ENCODE measurements at regions not wholly inside any gene's neighbourhood (a gene's known extent, or its start where the extent isn't known, plus 50 kb on each side); places are given as distances from the start of the nearest gene placed in this dataset.

GRCh38 chrX:16440446-16440845 is 209.5 kb upstream of the S100G start (continued):
- TF ChIP-seq ZHX1 (conservative IDR thresholded peaks at IDR 0.05; ENCODE audit: low read length) (no peak), FOXJ2 (tag; IDR thresholded peaks at IDR 0.05) (no peak), ZNF217 (CRISPR knock-in tag; IDR thresholded peaks at IDR 0.05) (no peak), SMARCB1 (IDR thresholded peaks at IDR 0.05; ENCODE audit: insufficient read length, low read depth) (no peak)
- TF ChIP-seq, protein P1, sequence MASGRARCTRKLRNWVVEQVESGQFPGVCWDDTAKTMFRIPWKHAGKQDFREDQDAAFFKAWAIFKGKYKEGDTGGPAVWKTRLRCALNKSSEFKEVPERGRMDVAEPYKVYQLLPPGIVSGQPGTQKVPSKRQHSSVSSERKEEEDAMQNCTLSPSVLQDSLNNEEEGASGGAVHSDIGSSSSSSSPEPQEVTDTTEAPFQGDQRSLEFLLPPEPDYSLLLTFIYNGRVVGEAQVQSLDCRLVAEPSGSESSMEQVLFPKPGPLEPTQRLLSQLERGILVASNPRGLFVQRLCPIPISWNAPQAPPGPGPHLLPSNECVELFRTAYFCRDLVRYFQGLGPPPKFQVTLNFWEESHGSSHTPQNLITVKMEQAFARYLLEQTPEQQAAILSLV (tag; IDR thresholded peaks at IDR 0.05), result no peak
- TF ChIP-seq, protein P2, sequence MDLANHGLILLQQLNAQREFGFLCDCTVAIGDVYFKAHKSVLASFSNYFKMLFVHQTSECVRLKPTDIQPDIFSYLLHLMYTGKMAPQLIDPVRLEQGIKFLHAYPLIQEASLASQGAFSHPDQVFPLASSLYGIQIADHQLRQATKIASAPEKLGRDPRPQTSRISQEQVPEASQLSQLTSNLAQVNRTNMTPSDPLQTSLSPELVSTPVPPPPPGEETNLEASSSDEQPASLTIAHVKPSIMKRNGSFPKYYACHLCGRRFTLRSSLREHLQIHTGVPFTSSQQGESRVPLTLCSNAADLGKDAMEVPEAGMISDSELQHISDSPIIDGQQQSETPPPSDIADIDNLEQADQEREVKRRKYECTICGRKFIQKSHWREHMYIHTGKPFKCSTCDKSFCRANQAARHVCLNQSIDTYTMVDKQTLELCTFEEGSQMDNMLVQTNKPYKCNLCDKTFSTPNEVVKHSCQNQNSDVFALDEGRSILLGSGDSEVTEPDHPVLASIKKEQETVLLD (IDR thresholded peaks at IDR 0.05), result no peak
- TF ChIP-seq, protein P3, sequence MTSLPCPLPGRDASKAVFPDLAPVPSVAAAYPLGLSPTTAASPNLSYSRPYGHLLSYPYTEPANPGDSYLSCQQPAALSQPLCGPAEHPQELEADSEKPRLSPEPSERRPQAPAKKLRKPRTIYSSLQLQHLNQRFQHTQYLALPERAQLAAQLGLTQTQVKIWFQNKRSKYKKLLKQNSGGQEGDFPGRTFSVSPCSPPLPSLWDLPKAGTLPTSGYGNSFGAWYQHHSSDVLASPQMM (CRISPR knock-in tag; IDR thresholded peaks at IDR 0.05), result no peak
